ENCODE measurements at regions not wholly inside any gene's neighbourhood (a gene's known extent, or its start where the extent isn't known, plus 50 kb on each side); places are given as distances from the start of the nearest gene placed in this dataset.
"Not testable (repeated sequence)": the region's sequence is repeated elsewhere in the genome, so short reads cannot be mapped to it uniquely, and the experiment has no call there.

GRCh38 chr12:91721023-91721422, 424.6 kb downstream of the BTG1 start:
- no peaks in the 10 kb centered on the region for H3K36me3 Mint-ChIP-seq (ENCODE audit: low read depth)
- no peak overlapping the region for H3K27ac Mint-ChIP-seq (ENCODE audit: unreplicated experiment)
- no peak for TF ChIP-seq CTCF (IDR thresholded peaks at IDR 0.05)
- no peaks in the 10 kb centered on the region for H3K4me1 Mint-ChIP-seq (ENCODE audit: low read depth)
- no peaks in the 10 kb centered on the region for H3K27me3 Mint-ChIP-seq (ENCODE audit: low read depth)
- no peaks in the 10 kb centered on the region for H3K9me3 Mint-ChIP-seq (ENCODE audit: low read depth)
- no peak for DNase-seq (ENCODE audit: low spot score)
- H3K4me3 Mint-ChIP-seq (ENCODE audit: unreplicated experiment) = no peak overlapping the region

- H3K4me1 Mint-ChIP-seq (ENCODE audit: low read depth) = no peaks in the 10 kb centered on the region
- no peaks in the 10 kb centered on the region for H3K27me3 Mint-ChIP-seq (ENCODE audit: low read depth)
- H3K36me3 Mint-ChIP-seq (ENCODE audit: low read depth) = no peaks in the 10 kb centered on the region
- no peak for DNase-seq (ENCODE audit: low spot score)
- no peak overlapping the region for H3K27ac Mint-ChIP-seq (ENCODE audit: unreplicated experiment)
- TF ChIP-seq CTCF (IDR thresholded peaks at IDR 0.05) = no peak
- no peak overlapping the region for H3K4me3 Mint-ChIP-seq (ENCODE audit: unreplicated experiment)
- no peaks in the 10 kb centered on the region for H3K9me3 Mint-ChIP-seq (ENCODE audit: low read depth)
Observed at GRCh38 chr12:91718326-91718725, 427.3 kb downstream of the BTG1 start.

- Mint-ChIP-seq H3K4me3 (ENCODE audit: unreplicated experiment) (no peak overlapping the region), H3K4me1 (ENCODE audit: low read depth) (no peaks in the 10 kb centered on the region), H3K27me3 (ENCODE audit: low read depth) (no peaks in the 10 kb centered on the region), H3K36me3 (ENCODE audit: low read depth) (no peaks in the 10 kb centered on the region), H3K27ac (ENCODE audit: unreplicated experiment) (no peak overlapping the region), H3K9me3 (ENCODE audit: low read depth) (no peaks in the 10 kb centered on the region)
- no peak for DNase-seq (ENCODE audit: low spot score)
- TF ChIP-seq CTCF (IDR thresholded peaks at IDR 0.05) = no peak
Observed at GRCh38 chr12:91717804-91718203, 427.8 kb downstream of the BTG1 start.

GRCh38 chr12:91711925-91712324, 433.7 kb downstream of the BTG1 start:
- H3K4me1 Mint-ChIP-seq (ENCODE audit: low read depth); H3K4me3 Mint-ChIP-seq (ENCODE audit: unreplicated experiment); H3K27me3 Mint-ChIP-seq (ENCODE audit: low read depth); DNase-seq (ENCODE audit: low spot score); H3K27ac Mint-ChIP-seq (ENCODE audit: unreplicated experiment); H3K36me3 Mint-ChIP-seq (ENCODE audit: low read depth); H3K9me3 Mint-ChIP-seq (ENCODE audit: low read depth): not testable (repeated sequence)

- Mint-ChIP-seq H3K27me3 (ENCODE audit: low read depth) (no peaks in the 10 kb centered on the region), H3K4me1 (ENCODE audit: low read depth) (peaks cover 24% of the 10 kb centered on the region), H3K36me3 (ENCODE audit: low read depth) (no peaks in the 10 kb centered on the region), H3K4me3 (ENCODE audit: unreplicated experiment) (no peak overlapping the region), H3K9me3 (ENCODE audit: low read depth) (peaks cover 3% of the 10 kb centered on the region), H3K27ac (ENCODE audit: unreplicated experiment) (no peak overlapping the region)
- no peak for TF ChIP-seq CTCF (IDR thresholded peaks at IDR 0.05)
- DNase-seq (ENCODE audit: low spot score) = no peak
Observed at GRCh38 chr12:91706466-91706865, 439.2 kb downstream of the BTG1 start.

GRCh38 chr12:91704446-91704845, 441.2 kb downstream of the BTG1 start:
- H3K27me3 Mint-ChIP-seq (ENCODE audit: low read depth) = no peaks in the 10 kb centered on the region
- H3K36me3 Mint-ChIP-seq (ENCODE audit: low read depth) = no peaks in the 10 kb centered on the region
- H3K4me1 Mint-ChIP-seq (ENCODE audit: low read depth) = peaks cover 24% of the 10 kb centered on the region
- no peak for DNase-seq (ENCODE audit: low spot score)
- TF ChIP-seq CTCF (IDR thresholded peaks at IDR 0.05) = no peak
- H3K9me3 Mint-ChIP-seq (ENCODE audit: low read depth) = no peaks in the 10 kb centered on the region
- H3K4me3 Mint-ChIP-seq (ENCODE audit: unreplicated experiment) = no peak overlapping the region
- H3K27ac Mint-ChIP-seq (ENCODE audit: unreplicated experiment) = peak overlapping the region; percentile 1
